ENCODE measurements at regions not wholly inside any gene's neighbourhood (a gene's known extent, or its start where the extent isn't known, plus 50 kb on each side); places are given as distances from the start of the nearest gene placed in this dataset.
"Not testable (repeated sequence)": the region's sequence is repeated elsewhere in the genome, so short reads cannot be mapped to it uniquely, and the experiment has no call there.

DNA sequence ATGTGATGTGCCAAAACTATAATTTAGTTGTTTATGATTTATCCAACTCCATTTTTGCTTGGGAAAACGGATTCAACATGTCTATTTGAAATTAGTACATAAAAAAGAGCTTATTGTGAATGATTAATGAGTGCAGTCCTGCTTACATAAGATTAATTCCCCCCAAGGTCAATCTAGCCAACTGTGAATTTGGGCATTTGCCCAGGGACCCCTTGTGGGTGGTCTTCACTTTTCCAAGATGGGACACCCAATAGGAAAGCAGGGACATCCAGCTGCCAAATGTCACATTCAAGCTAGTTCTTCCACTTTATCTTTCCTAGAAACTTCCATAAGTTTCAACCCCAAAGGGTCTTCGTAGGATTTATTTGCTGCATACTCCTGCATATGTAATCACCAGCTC, 362.4 kb upstream of the PKN2 start:
- no peak overlapping the region for H3K27ac ChIP-seq (ENCODE audit: low read depth, low read length)
- Mint-ChIP-seq H3K4me1 (no peaks in the 10 kb centered on the region), H3K27ac (no peak overlapping the region), H3K27me3 (peaks cover 0 to 18% (median 6%) of the 10 kb centered on the region in 5 donors), H3K4me3 (no peak overlapping the region), H3K9me3 (peaks cover 0 to 4% (median 0%) of the 10 kb centered on the region in 11 donors), H3K36me3 (no peaks in the 10 kb centered on the region)
- no peaks in the 10 kb centered on the region for H3K9me3 ChIP-seq (ENCODE audit: control insufficient read depth in 2 of 3, low read length in 3 of 3)
- H3K4me1 ChIP-seq (ENCODE audit: control insufficient read depth in 2 of 2, insufficient read depth in 2 of 2, low read length in 2 of 2), result no peaks in the 10 kb centered on the region
- ChIA-PET POLR2A (no interaction called here), CTCF (no interaction called here)
- no peak overlapping the region for H3K4me3 ChIP-seq (ENCODE audit: low read length)
- no peaks in the 10 kb centered on the region for H3K27me3 ChIP-seq (ENCODE audit: control insufficient read depth in 2 of 2, insufficient read depth in 2 of 2, low read length in 2 of 2)
- no peaks in the 10 kb centered on the region for H3K36me3 ChIP-seq (ENCODE audit: control insufficient read depth in 2 of 3, insufficient read depth in 3 of 3, low read length in 3 of 3)
- DNase-seq, result no peak
- intact Hi-C loops (cut with micrococcal nuclease), result no loop called here
- no peak for ATAC-seq

DNA sequence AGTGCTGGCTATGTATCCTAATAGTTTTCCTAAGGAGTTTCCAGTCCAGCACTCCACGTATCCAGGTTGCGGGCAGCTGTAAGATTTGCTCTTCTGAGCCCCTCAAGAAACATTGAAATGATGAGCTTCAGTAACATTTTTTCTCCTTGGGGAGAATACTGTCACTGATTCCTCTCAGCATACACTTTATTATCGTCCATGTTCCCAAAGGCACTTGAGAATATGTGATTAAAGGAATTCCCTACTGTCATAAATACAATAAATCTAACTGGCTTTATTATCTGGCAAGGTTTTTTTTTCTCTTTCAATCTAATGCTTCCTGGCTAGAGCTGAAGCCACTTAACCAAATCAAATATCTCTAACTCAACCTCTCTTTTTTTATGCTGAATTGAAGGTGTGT, 359.2 kb upstream of the PKN2 start:
- Histone ChIP-seq H3K9me3 (ENCODE audit: control insufficient read depth in 2 of 3, low read length in 3 of 3) (no peaks in the 10 kb centered on the region), H3K36me3 (ENCODE audit: control insufficient read depth in 2 of 3, insufficient read depth in 3 of 3, low read length in 3 of 3) (no peaks in the 10 kb centered on the region), H3K27me3 (ENCODE audit: control insufficient read depth in 2 of 2, insufficient read depth in 2 of 2, low read length in 2 of 2) (no peaks in the 10 kb centered on the region), H3K4me3 (ENCODE audit: low read length) (no peak overlapping the region), H3K27ac (ENCODE audit: low read depth, low read length) (no peak overlapping the region), H3K4me1 (ENCODE audit: control insufficient read depth in 2 of 2, insufficient read depth in 2 of 2, low read length in 2 of 2) (no peaks in the 10 kb centered on the region)
- no peak for ATAC-seq
- H3K9me3 Mint-ChIP-seq, result peaks cover 0 to 4% (median 0%) of the 10 kb centered on the region in 11 donors
- no peak for DNase-seq
- no peak overlapping the region for H3K27ac Mint-ChIP-seq
- H3K36me3 Mint-ChIP-seq, result no peaks in the 10 kb centered on the region
- H3K4me3 Mint-ChIP-seq, result no peak overlapping the region
- CTCF ChIA-PET, result no interaction called here
- intact Hi-C loops (cut with micrococcal nuclease), result no loop called here
- H3K27me3 Mint-ChIP-seq, result peaks cover 0 to 19% (median 6%) of the 10 kb centered on the region in 5 donors
- H3K4me1 Mint-ChIP-seq, result no peaks in the 10 kb centered on the region
- POLR2A ChIA-PET, result no interaction called here

DNA sequence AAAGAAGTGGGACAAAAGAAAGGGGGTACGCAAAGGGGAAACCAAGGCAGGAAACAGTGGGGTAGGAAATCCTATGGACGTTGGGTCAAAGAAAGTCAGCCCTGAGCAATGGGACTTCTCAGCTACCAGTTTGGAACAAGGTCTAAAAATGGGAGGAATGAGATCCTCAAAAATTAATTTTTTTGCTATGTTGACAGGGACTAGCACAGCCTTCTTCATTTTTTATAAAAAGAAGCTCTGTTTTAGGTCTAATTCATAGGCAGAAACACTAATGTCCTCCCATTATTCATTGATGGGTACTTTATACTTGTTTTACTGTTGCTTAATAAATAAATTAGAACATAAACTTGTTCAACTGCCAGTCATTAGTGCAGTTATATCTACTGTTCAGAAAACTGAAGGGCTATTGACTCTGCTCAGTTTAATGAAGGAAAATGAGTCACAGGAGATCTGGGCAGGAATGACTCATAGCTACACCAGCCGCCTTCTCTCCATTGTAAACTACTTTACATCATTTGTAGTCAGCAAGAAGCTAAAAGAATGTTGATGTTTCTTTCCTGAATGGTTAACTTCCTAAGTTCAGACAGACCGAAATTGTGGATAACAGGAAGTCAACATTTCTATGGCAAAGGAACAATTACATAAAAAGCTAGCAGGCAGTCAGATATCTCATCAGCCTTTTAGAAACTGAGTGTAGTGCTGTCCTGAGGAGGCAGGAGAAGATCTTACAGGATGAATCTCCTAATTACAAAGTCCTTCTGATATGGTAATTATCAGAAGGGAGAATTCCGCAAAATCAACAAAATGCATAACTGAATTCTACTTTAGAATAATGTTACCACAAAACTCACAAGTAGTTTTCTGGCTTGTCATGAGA, 356.4 kb upstream of the PKN2 start:
- intact Hi-C loops (cut with micrococcal nuclease), result no loop called here
- no peak overlapping the region for H3K4me3 ChIP-seq (ENCODE audit: low read length)

DNA sequence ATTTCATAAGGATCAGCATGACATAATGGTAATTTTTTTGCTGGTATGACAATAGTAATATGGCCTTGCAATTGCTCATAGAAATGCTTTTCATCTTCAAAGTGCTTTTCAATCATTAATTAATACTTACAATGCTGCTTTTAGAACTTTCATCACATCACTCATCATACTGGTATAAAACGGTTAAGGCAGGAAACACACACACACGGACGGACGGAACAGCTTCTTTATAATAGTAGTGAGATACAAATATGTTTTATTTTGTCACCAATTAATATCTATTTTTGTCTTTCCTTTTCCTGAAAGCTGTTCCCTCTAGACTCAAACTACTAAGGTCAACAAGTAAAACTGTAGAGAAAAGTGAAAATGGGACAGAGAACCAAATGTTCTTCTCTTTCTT, 353.9 kb upstream of the PKN2 start:
- H3K27ac Mint-ChIP-seq, result no peak overlapping the region
- peaks cover 0 to 12% (median 0%) of the 10 kb centered on the region in 5 donors for H3K27me3 Mint-ChIP-seq
- Histone ChIP-seq H3K4me1 (ENCODE audit: control insufficient read depth in 2 of 2, insufficient read depth in 2 of 2, low read length in 2 of 2) (no peaks in the 10 kb centered on the region), H3K27me3 (ENCODE audit: control insufficient read depth in 2 of 2, insufficient read depth in 2 of 2, low read length in 2 of 2) (no peaks in the 10 kb centered on the region), H3K9me3 (ENCODE audit: control insufficient read depth in 2 of 3, low read length in 3 of 3) (no peaks in the 10 kb centered on the region), H3K27ac (ENCODE audit: low read depth, low read length) (no peak overlapping the region), H3K36me3 (ENCODE audit: control insufficient read depth in 2 of 3, insufficient read depth in 3 of 3, low read length in 3 of 3) (no peaks in the 10 kb centered on the region), H3K4me3 (ENCODE audit: low read length) (no peak overlapping the region)
- intact Hi-C loops (cut with micrococcal nuclease), result no loop called here
- H3K9me3 Mint-ChIP-seq, result no peaks in the 10 kb centered on the region
- H3K4me3 Mint-ChIP-seq, result no peak overlapping the region
- H3K4me1 Mint-ChIP-seq, result no peaks in the 10 kb centered on the region
- no peaks in the 10 kb centered on the region for H3K36me3 Mint-ChIP-seq
- ChIA-PET CTCF (no interaction called here), POLR2A (no interaction called here)
- ATAC-seq (no peak), DNase-seq (no peak)

More for the DNA sequence above, 356.4 kb upstream of the PKN2 start:
- Mint-ChIP-seq H3K4me1 (no peaks in the 10 kb centered on the region), H3K9me3 (peaks cover 0 to under 1% (median 0%) of the 10 kb centered on the region in 11 donors), H3K27ac (no peak overlapping the region), H3K4me3 (no peak overlapping the region), H3K27me3 (peaks cover 0 to 12% (median under 1%) of the 10 kb centered on the region in 5 donors), H3K36me3 (no peaks in the 10 kb centered on the region)
- no peaks in the 10 kb centered on the region for H3K36me3 ChIP-seq (ENCODE audit: control insufficient read depth in 2 of 3, insufficient read depth in 3 of 3, low read length in 3 of 3)
- CTCF ChIA-PET, result no interaction called here
- H3K27me3 ChIP-seq (ENCODE audit: control insufficient read depth in 2 of 2, insufficient read depth in 2 of 2, low read length in 2 of 2), result no peaks in the 10 kb centered on the region
- no peak overlapping the region for H3K27ac ChIP-seq (ENCODE audit: low read depth, low read length)
- DNase-seq (no peak), ATAC-seq (no peak)
- POLR2A ChIA-PET, result no interaction called here
- H3K9me3 ChIP-seq (ENCODE audit: control insufficient read depth in 2 of 3, low read length in 3 of 3), result no peaks in the 10 kb centered on the region
- no peaks in the 10 kb centered on the region for H3K4me1 ChIP-seq (ENCODE audit: control insufficient read depth in 2 of 2, insufficient read depth in 2 of 2, low read length in 2 of 2)

DNA sequence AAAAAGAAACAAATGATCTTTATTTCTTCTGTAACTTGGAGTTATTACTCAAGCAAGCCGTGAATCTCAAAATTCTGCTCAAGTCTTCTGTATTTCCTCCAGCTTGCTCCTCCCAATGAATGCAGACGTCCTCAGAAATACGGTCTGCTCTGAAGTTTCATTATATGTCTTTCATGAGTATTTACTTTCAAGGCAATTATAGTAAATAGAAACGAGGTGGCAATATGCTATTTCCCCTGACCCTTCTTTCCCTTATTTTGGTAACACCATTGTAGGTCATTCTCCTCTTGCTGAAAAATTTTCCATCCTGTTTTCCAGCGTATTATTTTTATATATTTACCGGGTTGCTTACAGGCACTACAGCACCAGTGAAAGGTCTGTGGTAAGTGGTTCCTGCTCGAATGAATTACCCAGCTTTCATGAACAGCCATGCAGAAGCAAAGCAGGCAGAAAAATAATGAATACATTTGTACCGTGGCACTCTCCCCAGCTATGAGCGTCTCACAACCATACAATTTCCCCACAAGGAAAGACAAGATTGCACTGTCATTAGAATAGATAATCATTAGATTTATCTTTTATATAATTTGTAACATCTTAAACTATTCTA, 350.9 kb upstream of the PKN2 start:
- Mint-ChIP-seq H3K4me3 (no peak overlapping the region), H3K9me3 (no peaks in the 10 kb centered on the region), H3K27ac (no peak overlapping the region), H3K27me3 (peaks cover 0 to 4% (median 0%) of the 10 kb centered on the region in 5 donors), H3K36me3 (no peaks in the 10 kb centered on the region), H3K4me1 (no peaks in the 10 kb centered on the region)
- Histone ChIP-seq H3K36me3 (ENCODE audit: control insufficient read depth in 2 of 3, insufficient read depth in 3 of 3, low read length in 3 of 3) (no peaks in the 10 kb centered on the region), H3K27ac (ENCODE audit: low read depth, low read length) (no peak overlapping the region), H3K27me3 (ENCODE audit: control insufficient read depth in 2 of 2, insufficient read depth in 2 of 2, low read length in 2 of 2) (no peaks in the 10 kb centered on the region), H3K4me1 (ENCODE audit: control insufficient read depth in 2 of 2, insufficient read depth in 2 of 2, low read length in 2 of 2) (no peaks in the 10 kb centered on the region), H3K4me3 (ENCODE audit: low read length) (no peak overlapping the region), H3K9me3 (ENCODE audit: control insufficient read depth in 2 of 3, low read length in 3 of 3) (no peaks in the 10 kb centered on the region)
- ATAC-seq, result no peak
- DNase-seq, result no peak
- intact Hi-C loops (cut with micrococcal nuclease), result no loop called here
- CTCF ChIA-PET, result no interaction called here
- POLR2A ChIA-PET, result no interaction called here

DNA sequence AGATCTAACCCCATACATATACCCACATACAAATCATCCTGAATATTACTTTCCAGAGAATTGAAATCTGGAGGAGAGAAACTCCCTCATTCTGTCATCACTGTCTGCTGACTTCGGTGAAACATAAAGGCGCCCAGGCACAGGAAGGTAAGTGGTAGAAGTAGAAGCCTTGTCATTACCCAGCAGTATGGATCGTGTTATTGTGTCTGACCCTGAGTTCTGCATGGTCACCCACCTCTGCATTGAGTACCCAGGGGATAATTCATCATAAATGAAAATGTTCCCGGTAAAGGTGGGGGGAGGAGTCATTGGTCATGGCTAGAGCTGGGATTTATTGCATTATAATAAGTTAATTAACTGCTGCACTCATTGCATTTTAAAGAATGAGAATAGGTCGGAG, 342.6 kb upstream of the PKN2 start:
- ChIA-PET CTCF (no interaction called here), POLR2A (no interaction called here)
- Mint-ChIP-seq H3K36me3 (no peaks in the 10 kb centered on the region), H3K27me3 (peaks cover 0 to 4% (median 0%) of the 10 kb centered on the region in 5 donors), H3K9me3 (peaks cover 0 to 10% (median 3%) of the 10 kb centered on the region in 11 donors), H3K27ac (no peak overlapping the region), H3K4me1 (no peaks in the 10 kb centered on the region), H3K4me3 (no peak overlapping the region)
- Histone ChIP-seq H3K27me3 (ENCODE audit: control insufficient read depth in 2 of 2, insufficient read depth in 2 of 2, low read length in 2 of 2) (no peaks in the 10 kb centered on the region), H3K9me3 (ENCODE audit: control insufficient read depth in 2 of 3, low read length in 3 of 3) (no peaks in the 10 kb centered on the region), H3K4me1 (ENCODE audit: control insufficient read depth in 2 of 2, insufficient read depth in 2 of 2, low read length in 2 of 2) (no peaks in the 10 kb centered on the region), H3K4me3 (ENCODE audit: low read length) (no peak overlapping the region), H3K27ac (ENCODE audit: low read depth, low read length) (no peak overlapping the region), H3K36me3 (ENCODE audit: control insufficient read depth in 2 of 3, insufficient read depth in 3 of 3, low read length in 3 of 3) (no peaks in the 10 kb centered on the region)
- ATAC-seq, result no peak
- DNase-seq, result no peak
- intact Hi-C loops (cut with micrococcal nuclease), result no loop called here

DNA sequence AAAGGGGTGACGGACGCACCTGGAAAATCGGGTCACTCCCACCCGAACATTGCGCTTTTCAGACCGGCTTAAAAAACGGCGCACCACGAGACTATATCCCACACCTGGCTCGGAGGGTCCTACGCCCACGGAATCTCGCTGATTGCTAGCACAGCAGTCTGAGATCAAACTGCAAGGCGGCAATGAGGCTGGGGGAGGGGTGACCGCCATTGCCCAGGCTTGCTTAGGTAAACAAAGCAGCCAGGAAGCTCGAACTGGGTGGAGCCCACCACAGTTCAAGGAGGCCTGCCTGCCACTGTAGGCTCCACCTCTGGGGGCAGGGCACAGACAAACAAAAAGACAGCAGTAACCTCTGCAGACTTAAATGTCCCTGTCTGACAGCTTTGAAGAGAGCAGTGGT, 342.0 kb upstream of the PKN2 start:
- DNase-seq, result peak in 2 of 9 donors; percentile 7 to 49
- H3K36me3 Mint-ChIP-seq; H3K9me3 Mint-ChIP-seq; H3K27ac ChIP-seq (ENCODE audit: low read depth, low read length); H3K27ac Mint-ChIP-seq; H3K4me3 ChIP-seq (ENCODE audit: low read length); H3K36me3 ChIP-seq (ENCODE audit: control insufficient read depth in 2 of 3, insufficient read depth in 3 of 3, low read length in 3 of 3); H3K4me1 ChIP-seq (ENCODE audit: control insufficient read depth in 2 of 2, insufficient read depth in 2 of 2, low read length in 2 of 2); POLR2A ChIA-PET; CTCF ChIA-PET; H3K27me3 ChIP-seq (ENCODE audit: control insufficient read depth in 2 of 2, insufficient read depth in 2 of 2, low read length in 2 of 2); H3K4me3 Mint-ChIP-seq; ATAC-seq; intact Hi-C loops (cut with micrococcal nuclease); H3K9me3 ChIP-seq (ENCODE audit: control insufficient read depth in 2 of 3, low read length in 3 of 3); H3K27me3 Mint-ChIP-seq; H3K4me1 Mint-ChIP-seq: not testable (repeated sequence)
